ENCODE measurements at regions not wholly inside any gene's neighbourhood (a gene's known extent, or its start where the extent isn't known, plus 50 kb on each side); places are given as distances from the start of the nearest gene placed in this dataset.
A peak's percentile ranks its signal among the peaks of the same experiment; 100 is the strongest.

GRCh38 chr7:32179567-32179966 is 109.4 kb upstream of the PDE1C start:
- DNase-seq (ENCODE audit: low read depth, low spot score): no peak

GRCh38 chr7:32178677-32179366 is 108.6 kb upstream of the PDE1C start:
- DNase-seq (ENCODE audit: low read depth, low spot score): no peak

- DNase-seq (ENCODE audit: low read depth, low spot score): no peak
Observed at GRCh38 chr7:32177232-32177631, 107.0 kb upstream of the PDE1C start.

- no peak for DNase-seq (ENCODE audit: low read depth, low spot score)
Observed at GRCh38 chr7:32175099-32175498, 104.9 kb upstream of the PDE1C start.

- no peak for DNase-seq (ENCODE audit: low read depth, low spot score)
Observed at GRCh38 chr7:32171248-32171647, 101.0 kb upstream of the PDE1C start.

GRCh38 chr7:32170838-32171237 is 100.6 kb upstream of the PDE1C start:
- DNase-seq (ENCODE audit: low read depth, low spot score): no peak

- DNase-seq (ENCODE audit: low read depth, low spot score): no peak
Observed at GRCh38 chr7:32169228-32169627, 99.0 kb upstream of the PDE1C start.

- no peak for DNase-seq (ENCODE audit: low read depth, low spot score)
Observed at GRCh38 chr7:32167815-32168214, 97.6 kb upstream of the PDE1C start.

- DNase-seq (ENCODE audit: low read depth, low spot score): no peak
Observed at GRCh38 chr7:32167256-32167655, 97.0 kb upstream of the PDE1C start.

GRCh38 chr7:32164341-32164996 is 94.3 kb upstream of the PDE1C start:
- peak; percentile 69 for DNase-seq (ENCODE audit: low read depth, low spot score)

- DNase-seq (ENCODE audit: low read depth, low spot score): no peak
Observed at GRCh38 chr7:32163896-32164295, 93.7 kb upstream of the PDE1C start.

- peak; percentile 48 for DNase-seq (ENCODE audit: low read depth, low spot score)
Observed at GRCh38 chr7:32163141-32163806, 93.1 kb upstream of the PDE1C start.

GRCh38 chr7:32161708-32162107 is 91.5 kb upstream of the PDE1C start:
- no peak for DNase-seq (ENCODE audit: low read depth, low spot score)

- DNase-seq (ENCODE audit: low read depth, low spot score): no peak
Observed at GRCh38 chr7:32158751-32159745, 88.8 kb upstream of the PDE1C start.

GRCh38 chr7:32158076-32158475 is 87.9 kb upstream of the PDE1C start:
- DNase-seq (ENCODE audit: low read depth, low spot score): no peak

- DNase-seq (ENCODE audit: low read depth, low spot score): no peak
Observed at GRCh38 chr7:32155712-32156111, 85.5 kb upstream of the PDE1C start.

GRCh38 chr7:32154797-32155196 is 84.6 kb upstream of the PDE1C start:
- DNase-seq (ENCODE audit: low read depth, low spot score): no peak

GRCh38 chr7:32153006-32153405 is 82.8 kb upstream of the PDE1C start:
- no peak for DNase-seq (ENCODE audit: low read depth, low spot score)

GRCh38 chr7:32152576-32152975 is 82.4 kb upstream of the PDE1C start:
- DNase-seq (ENCODE audit: low read depth, low spot score): no peak

- no peak for DNase-seq (ENCODE audit: low read depth, low spot score)
Observed at GRCh38 chr7:32150589-32150988, 80.4 kb upstream of the PDE1C start.

- no peak for DNase-seq (ENCODE audit: low read depth, low spot score)
Observed at GRCh38 chr7:32150039-32150438, 79.8 kb upstream of the PDE1C start.

Measured in ELF-1 (cell line).